Liver (tissue), 8 donors: ENCODE measurements at regions not wholly inside any gene's neighbourhood (a gene's known extent, or its start where the extent isn't known, plus 50 kb on each side); places are given as distances from the start of the nearest gene placed in this dataset.

Source experiments
- DNase-seq: peaks from one replicate; pipeline ENCODE4 v3.0.0-alpha.2; 2017; ENCODE audit warnings: low spot score
- H3K27ac ChIP-seq, 2 donors: one replicate each; pipeline ENCODE4 v1.7.0; 2013; ENCODE audit warnings: inconsistent platforms in 2 of 2, low read length in 2 of 2, control low read depth in 1 of 2, low read depth in 1 of 2, mild to moderate bottlenecking in 1 of 2
- H3K27me3 ChIP-seq, 4 donors: one replicate each; pipeline versions ENCODE4 v1.6.1 to v1.7.0; 2013; ENCODE audit warnings: low read length in 3 of 4, inconsistent platforms in 1 of 4, mild to moderate bottlenecking in 1 of 4, moderate library complexity in 1 of 4; ENCODE audit not compliant: control insufficient read depth in 4 of 4, insufficient read depth in 4 of 4
- H3K36me3 ChIP-seq, 4 donors: one replicate each; pipeline versions ENCODE4 v1.6.1 to v1.7.0; 2013; ENCODE audit warnings: low read length in 3 of 4, mild to moderate bottlenecking in 3 of 4, low read depth in 1 of 4, moderate library complexity in 1 of 4; ENCODE audit not compliant: control insufficient read depth in 4 of 4, insufficient read depth in 3 of 4
- H3K4me1 ChIP-seq, 4 donors: one replicate each; pipeline versions ENCODE4 v1.6.1 to v1.7.0; 2013; ENCODE audit warnings: low read length in 3 of 4, mild to moderate bottlenecking in 3 of 4, moderate library complexity in 1 of 4; ENCODE audit not compliant: control insufficient read depth in 4 of 4, insufficient read depth in 4 of 4
- H3K4me3 ChIP-seq, 3 donors: one replicate each; pipeline versions ENCODE4 v1.6.1 to v1.7.0; 2013; ENCODE audit warnings: low read length in 3 of 3, control low read depth in 1 of 3, low read depth in 1 of 3, mild to moderate bottlenecking in 1 of 3
- H3K9ac ChIP-seq, 2 donors: one replicate each; pipeline ENCODE4 v1.7.0; 2013; ENCODE audit warnings: low read length in 2 of 2, mild to moderate bottlenecking in 2 of 2, moderate library complexity in 2 of 2, control low read depth in 1 of 2, low read depth in 1 of 2
- H3K9me3 ChIP-seq, 4 donors: one replicate each; pipeline versions ENCODE4 v1.6.1 to v1.7.0; 2013; ENCODE audit warnings: low read length in 3 of 4; ENCODE audit not compliant: control insufficient read depth in 4 of 4
- CTCF ChIP-seq: fragments of 150-350 bp; IDR thresholded peaks from 2 replicates; pipeline ENCODE4 v1.5.1; 2017; ENCODE audit warnings: improper control_type of control experiment, low read depth, low read length; ENCODE audit not compliant: missing input control
- EGR1 ChIP-seq, 2 donors: IDR thresholded peaks; 2 replicates each; pipeline ENCODE4 v1.6.1; 2016 to 2018; ENCODE audit warnings: antibody characterized with exemption in 2 of 2, low read depth in 2 of 2
- FOXA1 ChIP-seq: IDR thresholded peaks from 2 replicates; pipeline ENCODE4 v1.6.1; 2016; ENCODE audit warnings: antibody characterized with exemption
- FOXA2 ChIP-seq: IDR thresholded peaks from 2 replicates; pipeline ENCODE4 v1.6.1; 2016; ENCODE audit warnings: antibody characterized with exemption
- GABPA ChIP-seq, 2 donors: IDR thresholded peaks in 1 of 2; conservative IDR thresholded peaks in 1 of 2; 2 replicates each; pipeline ENCODE4 v1.6.1; 2016; ENCODE audit warnings: antibody characterized with exemption in 2 of 2, mild to moderate bottlenecking in 1 of 2, moderate library complexity in 1 of 2
- HNF4A ChIP-seq, 2 donors: conservative IDR thresholded peaks; 2 replicates each; pipeline ENCODE4 v1.6.1; 2016; ENCODE audit warnings: antibody characterized with exemption in 2 of 2, mild to moderate bottlenecking in 2 of 2
- HNF4G ChIP-seq: IDR thresholded peaks from 2 replicates; pipeline ENCODE4 v1.6.1; 2016; ENCODE audit warnings: antibody characterized with exemption
- JUND ChIP-seq, 2 donors: IDR thresholded peaks; 2 replicates each; pipeline ENCODE4 v1.6.1; 2016; ENCODE audit warnings: antibody characterized with exemption in 2 of 2
- MAX ChIP-seq: IDR thresholded peaks from 2 replicates; pipeline ENCODE4 v1.6.1; 2016; ENCODE audit warnings: antibody characterized with exemption
- NR2F2 ChIP-seq: IDR thresholded peaks from 2 replicates; pipeline ENCODE4 v1.6.1; 2016; ENCODE audit warnings: antibody characterized with exemption
- RAD21 ChIP-seq, 2 donors: IDR thresholded peaks; 2 replicates each; pipeline ENCODE4 v1.6.1; 2016; ENCODE audit warnings: antibody characterized with exemption in 2 of 2, mild to moderate bottlenecking in 2 of 2
- RXRA ChIP-seq, 2 donors: IDR thresholded peaks; 2 replicates each; pipeline ENCODE4 v1.6.1; 2017 to 2018; ENCODE audit warnings: antibody characterized with exemption in 2 of 2, mild to moderate bottlenecking in 1 of 2
- SP1 ChIP-seq: IDR thresholded peaks from 2 replicates; pipeline ENCODE4 v1.6.1; 2018; ENCODE audit warnings: antibody characterized with exemption, mild to moderate bottlenecking
- TAF1 ChIP-seq: conservative IDR thresholded peaks from 2 replicates; pipeline ENCODE4 v1.6.1; 2016; ENCODE audit warnings: antibody characterized with exemption, mild to moderate bottlenecking
- YY1 ChIP-seq: IDR thresholded peaks from 2 replicates; pipeline ENCODE4 v1.6.1; 2016; ENCODE audit warnings: antibody characterized with exemption, mild to moderate bottlenecking
- ZBTB33 ChIP-seq: IDR thresholded peaks from 2 replicates; pipeline ENCODE4 v1.6.1; 2016; ENCODE audit warnings: antibody characterized with exemption
- WGBS: extraction: QIAGEN DNeasy Blood & Tissue Kit; methylation state at CpG from one replicate; pipeline ENCODE4 v1.1.7; 2013; 5-methylcytosine and 5-hydroxymethylcytosine counted together
- TF ChIP-seq, protein P1 (sequence below): IDR thresholded peaks from 2 replicates; pipeline ENCODE4 v1.6.1; 2016; ENCODE audit warnings: antibody characterized with exemption, mild to moderate bottlenecking
- TF ChIP-seq, protein P2 (sequence below): IDR thresholded peaks from 2 replicates; pipeline ENCODE4 v1.6.1; 2016; ENCODE audit warnings: antibody characterized with exemption
- donor health status: healthy.
- donor health status: healthy.
- donor health status: healthy.
- donor health status: healthy.
- donor health status: healthy.

DNA sequence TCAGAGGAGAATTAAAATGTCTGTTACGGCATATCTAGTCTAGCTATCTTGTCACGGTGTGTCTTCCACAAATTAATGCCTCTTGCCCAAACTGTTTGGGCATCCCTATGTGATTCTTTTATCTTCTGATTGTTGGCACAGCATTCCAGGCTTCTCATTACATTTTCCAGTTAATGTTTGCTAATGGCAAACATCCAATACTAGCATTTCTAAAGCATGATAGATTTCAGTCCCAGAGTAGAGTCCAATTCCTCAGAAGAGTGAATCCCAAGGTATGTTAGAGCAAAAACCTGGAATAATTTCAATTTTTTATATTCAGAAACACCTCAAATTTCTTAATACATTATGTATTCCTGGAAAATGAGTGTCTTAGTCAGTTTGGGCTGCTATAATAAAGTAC lies 684.5 kb upstream of the SLITRK1 start:
- no peak for DNase-seq
- TF ChIP-seq, protein P1, sequence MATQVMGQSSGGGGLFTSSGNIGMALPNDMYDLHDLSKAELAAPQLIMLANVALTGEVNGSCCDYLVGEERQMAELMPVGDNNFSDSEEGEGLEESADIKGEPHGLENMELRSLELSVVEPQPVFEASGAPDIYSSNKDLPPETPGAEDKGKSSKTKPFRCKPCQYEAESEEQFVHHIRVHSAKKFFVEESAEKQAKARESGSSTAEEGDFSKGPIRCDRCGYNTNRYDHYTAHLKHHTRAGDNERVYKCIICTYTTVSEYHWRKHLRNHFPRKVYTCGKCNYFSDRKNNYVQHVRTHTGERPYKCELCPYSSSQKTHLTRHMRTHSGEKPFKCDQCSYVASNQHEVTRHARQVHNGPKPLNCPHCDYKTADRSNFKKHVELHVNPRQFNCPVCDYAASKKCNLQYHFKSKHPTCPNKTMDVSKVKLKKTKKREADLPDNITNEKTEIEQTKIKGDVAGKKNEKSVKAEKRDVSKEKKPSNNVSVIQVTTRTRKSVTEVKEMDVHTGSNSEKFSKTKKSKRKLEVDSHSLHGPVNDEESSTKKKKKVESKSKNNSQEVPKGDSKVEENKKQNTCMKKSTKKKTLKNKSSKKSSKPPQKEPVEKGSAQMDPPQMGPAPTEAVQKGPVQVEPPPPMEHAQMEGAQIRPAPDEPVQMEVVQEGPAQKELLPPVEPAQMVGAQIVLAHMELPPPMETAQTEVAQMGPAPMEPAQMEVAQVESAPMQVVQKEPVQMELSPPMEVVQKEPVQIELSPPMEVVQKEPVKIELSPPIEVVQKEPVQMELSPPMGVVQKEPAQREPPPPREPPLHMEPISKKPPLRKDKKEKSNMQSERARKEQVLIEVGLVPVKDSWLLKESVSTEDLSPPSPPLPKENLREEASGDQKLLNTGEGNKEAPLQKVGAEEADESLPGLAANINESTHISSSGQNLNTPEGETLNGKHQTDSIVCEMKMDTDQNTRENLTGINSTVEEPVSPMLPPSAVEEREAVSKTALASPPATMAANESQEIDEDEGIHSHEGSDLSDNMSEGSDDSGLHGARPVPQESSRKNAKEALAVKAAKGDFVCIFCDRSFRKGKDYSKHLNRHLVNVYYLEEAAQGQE, result no peak
- TF ChIP-seq HNF4A (conservative IDR thresholded peaks at IDR 0.05) (no peak), SP1 (no peak), NR2F2 (no peak)
- TF ChIP-seq, protein P2, sequence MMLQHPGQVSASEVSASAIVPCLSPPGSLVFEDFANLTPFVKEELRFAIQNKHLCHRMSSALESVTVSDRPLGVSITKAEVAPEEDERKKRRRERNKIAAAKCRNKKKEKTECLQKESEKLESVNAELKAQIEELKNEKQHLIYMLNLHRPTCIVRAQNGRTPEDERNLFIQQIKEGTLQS, result no peak

GRCh38 chr13:84563611-84564010 lies 681.3 kb upstream of the SLITRK1 start:
- Histone ChIP-seq H3K4me1 (no peaks in the 10 kb centered on the region), H3K4me3 (no peak overlapping the region), H3K9me3 (no peaks in the 10 kb centered on the region), H3K36me3 (no peaks in the 10 kb centered on the region), H3K27ac (no peak overlapping the region), H3K9ac (no peak overlapping the region), H3K27me3 (peaks cover 0 to 4% (median 0%) of the 10 kb centered on the region in 4 donors)
- no peak for DNase-seq
- 73% methylated on average over 3 of the region's 3 CpGs for WGBS
- TF ChIP-seq JUND (IDR thresholded peaks at IDR 0.05) (no peak), CTCF (no peak), EGR1 (IDR thresholded peaks at IDR 0.05; ENCODE audit: low read depth in 2 of 2) (no peak), YY1 (no peak), ZBTB33 (no peak), HNF4G (no peak), RXRA (IDR thresholded peaks at IDR 0.05) (no peak), FOXA2 (no peak), SP1 (no peak), HNF4A (conservative IDR thresholded peaks at IDR 0.05) (no peak), MAX (no peak), RAD21 (IDR thresholded peaks at IDR 0.05) (no peak), FOXA1 (no peak), TAF1 (no peak), GABPA (IDR thresholded peaks at IDR 0.05 in 1 of 2, conservative IDR thresholded peaks at IDR 0.05 in 1 of 2) (no peak), NR2F2 (no peak)
- TF ChIP-seq, protein P1, result no peak
- TF ChIP-seq, protein P2, result no peak

More for the DNA sequence above, 684.5 kb upstream of the SLITRK1 start:
- peaks cover 0 to 4% (median 0%) of the 10 kb centered on the region in 4 donors for H3K27me3 ChIP-seq
- H3K4me3 ChIP-seq, result no peak overlapping the region
- H3K9ac ChIP-seq, result no peak overlapping the region
- no peaks in the 10 kb centered on the region for H3K9me3 ChIP-seq
- H3K27ac ChIP-seq, result no peak overlapping the region
- H3K4me1 ChIP-seq, result no peaks in the 10 kb centered on the region
- H3K36me3 ChIP-seq, result no peaks in the 10 kb centered on the region
- WGBS, result 63% methylated on average over 2 of the region's 2 CpGs
